Epidermal melanocyte (primary cell): ENCODE measurements at regions not wholly inside any gene's neighbourhood (a gene's known extent, or its start where the extent isn't known, plus 50 kb on each side); places are given as distances from the start of the nearest gene placed in this dataset.
A peak's percentile ranks its signal among the peaks of the same experiment; 100 is the strongest.

Experiments used
- DNase-seq: peaks from one replicate; pipeline ENCODE4 v3.0.0; 2011; ENCODE audit warnings: low spot score; ENCODE audit not compliant: insufficient read length

DNA sequence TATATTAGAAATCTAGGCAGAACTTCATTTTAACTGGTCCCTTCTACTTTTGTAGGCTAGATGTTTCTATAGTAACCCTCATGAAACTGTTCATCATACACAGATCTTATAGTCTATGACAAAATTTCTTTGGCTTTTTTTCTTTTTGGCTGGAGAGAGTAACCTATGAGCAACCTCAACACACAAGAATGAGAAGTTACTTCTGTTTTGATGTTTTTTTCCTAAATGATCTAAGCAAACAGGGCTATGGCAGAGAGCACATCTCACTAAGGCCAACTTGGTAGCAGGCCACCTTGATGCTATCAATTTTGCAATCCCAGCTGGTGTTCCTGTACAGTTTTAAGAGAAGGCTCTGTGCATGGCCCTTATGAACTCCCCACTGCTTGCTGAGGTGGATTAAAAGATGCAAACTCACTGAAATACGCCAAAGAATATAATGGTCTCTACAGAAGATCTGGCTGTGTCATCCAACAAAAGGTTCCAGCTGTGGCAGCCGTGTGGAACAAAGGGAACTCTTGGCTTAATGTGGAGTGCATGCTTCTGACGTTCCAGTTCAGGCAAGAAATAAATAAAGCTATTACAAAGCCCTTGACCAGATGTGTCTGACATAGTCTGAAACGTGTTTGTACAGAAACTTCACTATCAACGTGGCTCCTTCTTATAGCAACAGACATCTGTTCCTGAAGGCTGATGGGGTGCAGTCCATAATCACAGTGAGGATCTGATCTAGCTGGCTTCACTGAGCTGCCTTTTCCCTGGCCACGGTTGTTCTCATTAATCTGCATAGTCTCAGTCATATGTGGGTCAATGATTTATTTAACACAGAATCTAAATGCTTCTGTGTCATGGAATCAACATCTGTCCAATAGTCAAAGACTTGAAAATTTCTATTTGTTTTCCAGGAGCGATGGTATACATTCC lies 481.1 kb downstream of the BMP2 start:
- DNase-seq, result peak; percentile 21

DNA sequence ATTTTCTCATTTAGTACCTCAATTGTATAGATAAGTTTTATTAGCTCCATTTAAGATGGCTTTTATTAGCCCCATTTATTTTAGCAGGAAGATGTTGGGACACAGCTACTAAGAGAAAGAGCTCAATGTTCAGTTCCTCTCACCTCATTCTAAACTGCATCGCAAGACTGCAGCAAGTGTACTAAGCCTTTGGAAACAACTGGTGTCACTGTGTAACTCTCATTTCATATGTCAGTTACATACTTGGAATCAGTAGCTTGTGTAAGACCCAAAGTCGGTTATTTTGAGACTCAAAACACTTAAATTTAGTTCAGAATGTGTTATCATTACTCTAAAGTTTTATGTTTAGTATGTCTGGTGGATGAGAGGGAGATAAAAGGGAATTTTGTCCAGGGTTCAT lies 482.9 kb downstream of the BMP2 start:
- DNase-seq, result no peak

DNA sequence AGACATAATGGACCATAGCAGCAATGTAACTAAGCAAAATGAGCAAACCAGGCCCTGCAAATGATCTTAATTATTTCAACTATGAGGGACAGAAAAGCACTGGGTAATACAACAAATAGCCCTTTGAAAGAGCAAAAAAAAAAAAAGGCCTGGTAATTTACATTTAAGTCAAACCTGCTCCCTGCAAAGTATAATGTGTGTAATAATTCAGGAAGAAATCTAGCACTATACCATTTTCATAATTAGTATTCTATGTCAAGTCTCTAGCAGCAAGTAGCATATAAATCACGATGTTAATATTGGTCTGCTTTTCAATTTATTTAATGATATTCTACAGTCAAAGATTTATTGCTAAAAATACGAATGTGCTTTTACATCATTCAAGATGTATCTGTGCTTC lies 489.6 kb downstream of the BMP2 start:
- no peak for DNase-seq

DNA sequence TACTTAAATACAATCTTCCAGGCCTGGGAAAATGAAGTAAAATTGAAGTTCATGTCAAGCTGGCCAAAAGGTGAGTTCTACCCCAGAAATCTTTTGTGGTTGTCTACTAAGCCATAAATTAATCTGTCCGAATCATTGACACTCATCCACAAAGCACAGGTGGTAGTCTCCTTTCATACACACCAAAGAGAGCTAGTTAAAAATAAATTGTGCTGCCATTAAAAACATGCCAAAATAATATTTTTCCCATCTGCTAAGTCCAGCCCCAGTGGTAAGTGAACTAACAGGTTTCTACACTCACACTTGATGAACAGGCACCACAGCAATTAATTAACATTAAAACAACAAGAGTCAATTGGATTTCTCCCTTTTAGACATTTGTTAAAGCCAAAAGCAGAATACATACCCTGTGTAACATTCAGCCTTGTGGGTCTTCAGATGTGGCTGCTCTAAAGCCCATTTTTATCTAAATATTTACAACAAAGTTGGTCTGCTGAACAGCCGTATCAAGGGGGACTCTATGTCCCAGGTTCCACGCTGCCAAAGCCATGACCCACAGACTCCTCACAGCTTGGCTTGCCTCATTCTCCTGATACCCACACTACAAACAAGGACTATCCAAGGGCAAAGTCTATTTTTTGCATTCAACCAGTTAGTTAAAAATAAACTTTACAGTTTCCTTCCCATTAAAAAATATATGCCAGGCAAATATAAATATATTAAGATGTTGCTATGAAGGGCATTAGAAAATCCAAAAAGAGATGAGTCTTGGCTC lies 490.4 kb downstream of the BMP2 start:
- no peak for DNase-seq

DNA sequence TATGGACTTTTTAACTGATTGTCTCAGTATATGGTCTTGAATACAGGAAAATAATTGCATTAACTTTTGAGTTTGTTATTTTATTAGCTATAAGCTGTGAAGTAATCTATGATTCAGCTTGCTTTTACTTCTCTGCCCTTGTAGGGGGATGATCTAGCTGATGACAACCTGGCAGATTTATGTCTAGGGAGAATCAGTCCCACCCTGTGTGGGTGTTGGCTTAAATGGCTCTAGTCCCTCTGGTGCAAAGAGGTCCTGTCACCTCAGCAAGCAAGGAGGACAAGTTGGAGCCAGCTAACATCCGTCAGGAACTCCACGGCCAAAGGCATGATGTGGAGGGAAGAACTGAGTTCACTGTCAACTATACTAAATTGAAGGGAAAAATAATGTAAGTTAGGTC lies 495.3 kb downstream of the BMP2 start:
- no peak for DNase-seq

DNA sequence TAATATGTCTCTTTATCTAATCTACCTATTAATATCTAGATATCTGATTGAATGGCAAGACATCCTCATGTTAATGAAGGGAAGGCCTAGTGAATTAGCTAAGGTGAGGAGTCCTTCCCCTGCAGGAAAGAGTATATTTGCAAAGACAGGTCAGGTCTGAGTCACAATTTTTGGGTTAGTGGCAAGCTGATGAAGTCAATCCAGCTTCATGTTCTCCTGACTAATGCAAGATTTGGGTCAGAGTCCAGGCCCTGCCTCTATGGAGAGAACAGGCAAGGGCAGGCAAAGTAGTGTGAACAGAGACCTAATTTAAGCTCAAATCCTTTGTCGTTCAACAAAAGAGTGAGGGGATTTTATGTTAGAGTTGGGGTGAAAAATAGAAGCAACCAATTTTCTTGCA lies 496.7 kb downstream of the BMP2 start:
- no peak for DNase-seq

DNA sequence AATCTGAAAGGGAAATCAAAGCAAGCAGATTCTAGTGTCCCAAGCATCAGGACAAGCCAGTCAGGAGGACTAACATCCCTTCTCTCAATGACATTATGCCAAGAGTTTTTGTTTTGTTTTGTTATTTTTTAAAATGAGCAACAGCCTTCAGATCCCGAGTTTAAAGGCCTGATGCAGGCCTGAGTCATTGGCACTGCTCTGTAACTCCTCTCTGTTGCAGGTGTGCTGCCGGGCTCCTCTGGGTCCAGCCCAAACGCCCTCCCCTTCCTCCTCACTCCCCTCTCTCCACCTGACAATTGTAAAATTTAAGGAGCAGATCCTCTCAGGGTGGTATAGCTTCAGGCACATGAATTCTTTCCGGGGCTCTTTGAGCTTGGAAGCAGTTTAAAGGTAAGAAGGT lies 502.0 kb downstream of the BMP2 start:
- DNase-seq, result no peak

DNA sequence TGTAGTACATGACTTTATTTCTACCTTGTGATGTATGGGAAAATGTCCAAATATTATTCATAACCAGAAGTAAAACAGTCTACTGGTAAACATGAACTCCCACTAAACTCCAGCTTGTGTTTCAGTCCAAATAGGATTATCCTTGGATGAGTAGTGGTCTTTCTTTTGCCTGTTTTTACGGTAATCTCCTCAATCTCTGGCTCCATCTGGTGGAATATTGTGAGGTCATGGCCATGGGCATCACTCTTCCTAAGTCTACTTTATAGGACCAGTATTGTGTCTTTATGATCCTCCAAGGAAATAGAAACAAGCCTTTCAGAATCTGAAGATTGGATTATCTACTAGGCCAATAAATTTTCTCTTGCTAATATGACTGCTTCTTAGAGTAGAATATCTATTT lies 505.0 kb downstream of the BMP2 start:
- no peak for DNase-seq

DNA sequence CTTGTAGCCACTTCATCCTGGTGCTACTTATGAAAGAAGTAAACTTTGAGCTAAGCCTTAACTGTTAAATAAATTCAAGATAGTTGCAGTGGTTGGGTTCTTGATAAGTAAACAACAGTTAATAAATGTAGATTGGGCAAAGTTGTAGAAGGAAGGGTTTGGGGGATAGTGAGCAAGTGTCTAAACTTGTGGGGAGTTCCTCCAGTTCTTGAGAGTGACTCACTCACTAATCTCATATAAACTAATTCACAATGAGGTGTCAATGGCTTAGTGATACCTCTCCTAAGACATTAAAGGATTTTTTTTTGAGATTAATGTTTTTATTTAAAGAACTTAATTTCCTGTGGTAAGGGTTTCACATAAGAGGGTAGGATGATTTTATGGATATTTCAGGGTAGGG lies 507.4 kb downstream of the BMP2 start:
- no peak for DNase-seq

DNA sequence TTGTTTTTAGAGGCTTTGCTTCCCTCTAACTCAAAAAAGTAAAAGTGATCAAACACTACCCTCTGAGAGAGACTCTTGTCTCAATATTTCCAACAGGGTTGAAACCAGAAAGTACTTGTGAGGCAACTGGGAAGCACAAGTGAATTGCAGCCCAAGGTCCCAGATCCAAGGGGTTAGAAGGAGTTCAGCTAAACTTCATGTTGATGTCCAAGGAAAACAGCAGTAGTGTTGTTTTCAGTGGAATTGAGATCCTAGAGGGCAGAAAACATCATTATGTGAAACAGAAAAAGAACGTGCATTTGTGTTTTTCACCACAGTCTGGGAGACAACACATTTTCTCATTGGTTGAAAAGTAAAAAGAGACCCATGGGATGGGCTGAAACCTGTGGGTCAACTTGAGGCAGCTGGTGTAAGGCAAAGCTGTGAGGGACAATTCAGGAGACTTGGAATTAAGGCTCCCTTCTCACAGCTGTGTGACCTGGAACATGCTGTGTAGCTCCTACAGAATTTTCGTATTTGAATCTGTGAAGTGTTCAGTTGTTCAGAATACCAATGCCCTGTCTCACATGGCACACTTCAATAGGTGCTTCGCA lies 508.3 kb downstream of the BMP2 start:
- DNase-seq, result no peak

DNA sequence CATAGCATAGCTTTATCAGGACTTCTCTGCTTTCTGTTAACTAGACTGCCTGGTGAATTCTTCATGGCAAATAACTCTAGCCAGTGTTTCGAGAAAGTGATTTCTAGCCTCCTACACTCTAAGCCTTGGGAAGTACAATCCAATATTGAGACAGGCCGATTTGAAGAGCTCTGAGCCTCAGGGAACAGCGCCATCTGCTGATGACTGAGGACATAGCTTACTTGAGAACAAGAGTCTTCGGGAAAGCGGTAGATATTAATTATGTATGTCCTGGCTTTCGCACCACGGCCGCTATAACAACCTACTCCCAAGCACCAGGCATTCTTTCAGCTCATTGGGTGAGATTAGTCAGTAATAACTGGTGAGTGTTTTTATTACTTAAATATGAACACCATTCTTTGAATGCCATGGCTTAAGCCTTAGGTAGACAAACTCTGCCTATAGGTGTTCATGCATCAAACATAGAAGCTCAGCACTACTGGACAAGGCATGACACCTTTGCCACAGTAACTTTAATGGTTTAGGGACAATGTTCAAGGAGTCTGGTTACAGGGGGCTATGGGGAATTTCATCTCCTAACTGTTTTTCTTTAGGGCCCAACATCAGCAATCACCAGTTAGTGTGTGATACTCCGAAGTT lies 518.6 kb downstream of the BMP2 start:
- DNase-seq, result peak; percentile 31

DNA sequence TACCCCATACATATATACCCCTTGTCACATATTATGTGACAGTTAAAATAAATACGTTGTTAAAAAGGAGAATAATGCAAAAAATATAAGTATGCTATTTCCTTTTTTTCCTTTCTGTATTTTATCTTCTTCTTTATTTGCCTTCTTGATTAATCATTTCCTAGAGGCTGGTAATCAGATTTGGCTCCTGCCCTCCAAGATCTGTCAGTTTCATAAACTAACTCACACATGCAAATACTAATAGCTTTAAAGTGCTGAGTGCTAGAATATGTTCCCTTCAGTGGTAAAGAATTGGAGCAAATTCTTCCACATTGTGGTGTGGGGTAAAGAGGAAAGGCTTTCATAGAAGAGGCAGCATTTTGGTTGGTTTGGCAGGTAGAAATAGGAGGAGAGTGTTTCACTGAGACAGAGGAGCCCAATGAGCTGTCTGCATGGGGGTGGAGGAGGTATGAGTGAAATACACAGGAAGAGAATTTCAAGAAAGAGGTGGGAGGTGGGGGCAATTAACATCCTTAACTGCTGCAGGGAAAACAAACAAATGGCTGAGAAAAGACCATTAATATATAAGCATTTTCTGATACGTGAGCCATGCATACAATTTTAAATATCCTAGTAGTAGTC lies 523.9 kb downstream of the BMP2 start:
- DNase-seq, result no peak

DNA sequence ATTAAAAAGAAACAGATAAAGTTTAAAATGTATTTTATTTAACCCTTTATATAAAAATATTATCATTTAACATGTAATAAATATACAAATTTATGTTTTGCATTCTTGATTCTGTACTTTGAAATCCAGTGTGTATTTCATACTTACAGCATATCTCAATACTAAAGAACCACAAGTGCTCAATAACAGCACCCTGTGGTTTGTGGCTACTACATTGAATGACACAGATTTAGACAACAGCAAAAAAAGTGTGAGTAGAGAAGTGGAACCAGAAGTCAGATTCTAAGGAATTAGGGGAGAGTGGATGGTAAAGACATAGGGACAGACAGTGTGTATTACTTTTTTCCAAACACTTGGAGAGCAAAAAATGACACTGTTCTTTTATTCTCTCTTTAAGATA lies 524.5 kb downstream of the BMP2 start:
- DNase-seq, result no peak

DNA sequence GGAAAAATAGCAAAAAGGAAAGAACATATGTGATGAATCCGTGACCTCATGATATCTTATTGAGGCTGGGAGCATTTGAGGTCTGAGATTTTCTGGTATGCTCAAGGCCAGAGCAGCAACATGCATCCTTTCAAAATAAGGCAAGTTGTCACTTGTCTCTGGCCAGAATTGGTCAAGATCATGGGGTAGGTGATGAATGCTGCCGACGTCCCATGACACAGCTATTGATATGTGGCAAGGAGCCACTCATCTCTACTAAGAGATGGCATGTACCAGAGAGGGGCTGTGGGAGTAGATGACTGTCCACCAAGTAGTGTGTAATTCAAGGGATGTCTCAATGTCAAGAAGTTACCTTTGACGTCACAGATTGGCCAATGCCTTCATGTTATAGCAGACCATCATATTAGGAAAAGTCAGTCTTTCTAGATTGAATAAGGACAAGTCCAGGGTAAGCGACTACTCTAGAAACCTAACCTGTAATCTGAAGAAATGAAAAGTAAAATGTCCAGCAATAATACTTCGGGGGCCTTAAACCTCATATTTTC lies 527.4 kb downstream of the BMP2 start:
- DNase-seq, result no peak

DNA sequence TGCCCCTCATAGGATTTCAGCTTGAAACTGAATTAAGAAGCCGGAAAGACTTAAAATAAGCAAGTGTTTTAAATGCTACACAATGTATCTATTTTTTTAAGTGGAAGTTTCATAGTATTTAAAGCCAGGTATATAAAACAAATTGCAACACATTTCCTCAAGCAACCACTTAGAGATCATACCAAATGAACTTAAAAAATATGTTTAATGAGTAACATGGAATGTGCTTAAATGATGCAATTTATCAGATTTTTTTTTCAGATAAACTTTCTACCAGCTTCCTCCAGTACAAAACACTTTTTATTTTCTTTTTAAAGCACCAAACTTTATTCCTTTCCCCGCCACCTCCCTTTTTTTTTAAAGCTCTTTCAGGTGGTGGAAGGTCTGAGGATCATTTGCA lies 534.3 kb downstream of the BMP2 start:
- DNase-seq, result no peak

DNA sequence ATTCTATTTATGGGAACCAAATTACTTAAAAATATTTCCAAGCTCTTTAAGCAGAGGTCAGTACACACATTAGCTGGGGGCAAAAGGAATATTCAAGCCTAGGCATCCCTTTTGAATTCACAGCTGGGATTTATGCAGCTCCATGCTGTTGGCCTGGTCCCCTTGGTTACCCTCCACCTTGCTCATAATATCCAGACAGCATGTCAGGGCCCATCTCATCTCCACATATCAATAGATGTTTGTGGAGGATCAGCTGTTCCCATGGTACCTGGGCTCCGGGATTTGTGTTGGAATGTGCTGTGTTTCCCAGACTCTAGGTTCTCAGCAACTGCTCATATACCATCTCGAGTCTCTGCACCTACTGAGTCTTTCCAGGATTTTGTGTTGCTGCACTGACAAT lies 534.8 kb downstream of the BMP2 start:
- no peak for DNase-seq

DNA sequence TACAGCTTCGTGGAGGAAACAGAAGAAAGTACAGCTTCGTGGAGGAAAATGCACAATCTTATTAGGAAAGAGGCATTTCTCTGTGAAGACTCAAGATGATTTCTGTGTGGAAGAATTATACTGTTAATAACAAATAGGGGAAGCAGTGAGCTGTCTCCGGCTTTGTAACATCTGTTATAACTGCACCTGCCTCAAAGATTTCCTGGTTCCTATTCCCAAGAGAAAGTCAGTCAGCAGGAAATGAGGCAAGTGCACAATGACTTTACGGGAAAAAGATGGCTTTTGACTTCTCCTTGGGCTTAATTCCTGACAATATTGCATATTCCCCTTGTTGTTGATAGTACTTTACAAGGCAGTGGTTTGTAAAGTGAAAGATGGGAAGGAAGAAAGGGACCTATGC lies 538.5 kb downstream of the BMP2 start:
- DNase-seq, result no peak

DNA sequence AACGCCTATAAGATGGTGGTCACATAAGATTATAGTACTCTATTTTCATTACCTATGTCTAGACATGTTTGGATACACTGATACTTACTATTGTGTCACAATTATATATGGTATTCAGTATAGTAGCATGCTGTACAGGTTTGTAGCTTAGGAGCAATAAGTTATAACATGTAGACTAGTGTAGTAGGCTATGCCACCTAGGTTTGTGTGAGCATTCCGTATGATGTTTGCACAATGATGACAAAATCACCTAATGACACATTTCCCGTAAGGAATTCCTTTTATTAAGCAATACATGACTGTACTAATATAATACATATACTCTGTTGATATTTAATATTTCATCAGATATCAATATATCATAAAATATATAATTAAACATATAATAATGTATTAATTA lies 540.7 kb downstream of the BMP2 start:
- no peak for DNase-seq

DNA sequence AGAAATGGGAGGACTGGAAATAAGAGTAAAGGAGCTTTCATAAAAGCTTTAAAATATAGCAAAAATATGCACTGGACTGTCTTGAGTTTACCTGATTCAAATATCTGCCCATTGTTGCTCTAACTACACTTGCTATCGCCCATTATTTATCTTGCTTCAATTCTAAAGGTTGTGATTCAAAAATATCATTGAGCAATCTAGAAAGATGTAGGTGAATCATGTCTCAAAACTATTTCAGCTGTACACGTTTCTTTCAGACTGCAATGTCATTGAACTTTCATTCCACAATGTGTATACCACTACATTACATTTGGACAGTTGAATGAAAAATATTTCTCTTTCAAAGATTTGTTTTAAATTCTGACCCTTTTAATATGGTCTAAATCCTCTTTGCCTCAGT lies 545.6 kb downstream of the BMP2 start:
- DNase-seq, result no peak

DNA sequence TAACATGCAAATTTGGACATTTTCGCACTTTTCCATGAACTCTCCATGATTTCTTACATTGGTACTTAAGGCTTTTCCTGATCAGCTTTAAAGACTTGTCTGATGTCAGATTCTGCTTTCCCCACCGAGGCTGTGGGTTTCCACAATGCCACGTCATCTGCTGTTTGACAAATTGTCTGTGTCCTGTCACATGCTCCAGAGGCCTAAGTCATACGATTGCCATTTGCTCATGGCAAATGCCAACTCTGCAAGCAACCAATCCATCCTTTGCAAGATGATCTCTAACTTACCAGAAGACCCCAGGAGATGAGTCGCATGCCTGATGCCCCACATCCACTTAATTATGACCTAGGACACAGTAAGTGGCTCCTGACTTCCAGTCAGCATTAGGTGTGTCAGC lies 556.5 kb downstream of the BMP2 start:
- no peak for DNase-seq

DNA sequence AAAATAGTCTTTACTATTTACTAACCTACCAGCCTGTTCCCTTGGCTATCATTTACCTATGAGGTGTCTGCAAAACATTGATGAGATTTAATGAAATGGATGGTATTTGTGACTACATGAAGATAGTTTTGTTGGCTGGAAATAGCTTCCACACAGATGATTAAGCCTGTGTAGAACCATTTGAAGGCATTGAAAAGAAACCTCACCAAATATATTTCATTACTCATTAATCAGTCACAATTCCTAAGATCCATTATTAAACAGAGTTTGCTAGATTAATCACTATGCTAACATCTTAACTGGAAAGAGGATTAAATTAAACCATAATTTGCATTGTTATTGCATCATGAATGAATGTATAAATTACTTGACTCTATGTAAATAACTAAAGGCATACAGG lies 560.3 kb downstream of the BMP2 start:
- DNase-seq, result no peak
